ENCODE measurements at regions not wholly inside any gene's neighbourhood (a gene's known extent, or its start where the extent isn't known, plus 50 kb on each side); places are given as distances from the start of the nearest gene placed in this dataset.
A peak's percentile ranks its signal among the peaks of the same experiment; 100 is the strongest.

GRCh38 chr12:13692332-13692731 lies 289.1 kb downstream of the GRIN2B start:
- Histone ChIP-seq H3K79me1 (ENCODE audit: low read length) (no peaks in the 10 kb centered on the region), H3K79me2 (ENCODE audit: control insufficient read depth, insufficient read depth, low read length, poor library complexity) (no peaks in the 10 kb centered on the region), H3K27me3 (ENCODE audit: insufficient read depth, low read length) (no peaks in the 10 kb centered on the region), H3K14ac (ENCODE audit: low read length) (no peak overlapping the region), H3K27ac (ENCODE audit: low read depth, low read length) (no peak overlapping the region), H4K91ac (ENCODE audit: low read depth, low read length) (no peak overlapping the region), H2AFZ (ENCODE audit: insufficient read depth, low read length, poor library complexity) (no peak overlapping the region), H3K9me3 (ENCODE audit: insufficient read depth, low read depth, low read length) (no peaks in the 10 kb centered on the region), H2BK12ac (ENCODE audit: low read length) (no peak overlapping the region), H3K4me2 (ENCODE audit: low read length) (no peak overlapping the region), H2BK120ac (ENCODE audit: insufficient read depth, low read length, poor library complexity) (no peak overlapping the region), H2AK5ac (ENCODE audit: low read length) (no peak overlapping the region), H2BK5ac (ENCODE audit: low read depth, low read length, poor library complexity) (no peak overlapping the region), H3K4me3 (ENCODE audit: low read depth, low read length) (no peak overlapping the region), H3K9ac (ENCODE audit: low read length) (peak overlapping the region; percentile 79), H4K12ac (ENCODE audit: low read depth, low read length) (no peak overlapping the region), H3K4me1 (ENCODE audit: control insufficient read depth in 1 of 2, insufficient read depth in 2 of 2, low read length in 2 of 2) (no peaks in the 10 kb centered on the region), H3K36me3 (ENCODE audit: control insufficient read depth in 1 of 2, insufficient read depth in 2 of 2, low read length in 2 of 2) (no peaks in the 10 kb centered on the region), H3K4ac (ENCODE audit: low read depth, low read length) (no peak overlapping the region), H3K18ac (ENCODE audit: low read length) (no peak overlapping the region), H4K8ac (ENCODE audit: low read depth, low read length) (no peak overlapping the region), H3K23ac (ENCODE audit: low read length) (no peak overlapping the region)
- no peak for DNase-seq
- WGBS (ENCODE audit: extremely low coverage, insufficient coverage, insufficient read length): no CpG with 5 or more reads among the region's 4 CpGs

GRCh38 chr12:13691598-13691997 lies 289.8 kb downstream of the GRIN2B start:
- Histone ChIP-seq H3K14ac (ENCODE audit: low read length) (no peak overlapping the region), H2AFZ (ENCODE audit: insufficient read depth, low read length, poor library complexity) (no peak overlapping the region), H3K18ac (ENCODE audit: low read length) (no peak overlapping the region), H3K27ac (ENCODE audit: low read depth, low read length) (no peak overlapping the region), H3K79me1 (ENCODE audit: low read length) (no peaks in the 10 kb centered on the region), H3K4me2 (ENCODE audit: low read length) (no peak overlapping the region), H3K9ac (ENCODE audit: low read length) (no peak overlapping the region), H2BK120ac (ENCODE audit: insufficient read depth, low read length, poor library complexity) (no peak overlapping the region), H3K23ac (ENCODE audit: low read length) (no peak overlapping the region), H2AK5ac (ENCODE audit: low read length) (no peak overlapping the region), H3K9me3 (ENCODE audit: insufficient read depth, low read depth, low read length) (no peaks in the 10 kb centered on the region), H3K79me2 (ENCODE audit: control insufficient read depth, insufficient read depth, low read length, poor library complexity) (no peaks in the 10 kb centered on the region), H3K27me3 (ENCODE audit: insufficient read depth, low read length) (no peaks in the 10 kb centered on the region), H3K4ac (ENCODE audit: low read depth, low read length) (no peak overlapping the region), H4K91ac (ENCODE audit: low read depth, low read length) (no peak overlapping the region), H3K4me1 (ENCODE audit: control insufficient read depth in 1 of 2, insufficient read depth in 2 of 2, low read length in 2 of 2) (no peaks in the 10 kb centered on the region), H3K4me3 (ENCODE audit: low read depth, low read length) (no peak overlapping the region), H2BK5ac (ENCODE audit: low read depth, low read length, poor library complexity) (no peak overlapping the region), H2BK12ac (ENCODE audit: low read length) (no peak overlapping the region), H3K36me3 (ENCODE audit: control insufficient read depth in 1 of 2, insufficient read depth in 2 of 2, low read length in 2 of 2) (no peaks in the 10 kb centered on the region), H4K8ac (ENCODE audit: low read depth, low read length) (no peak overlapping the region), H4K12ac (ENCODE audit: low read depth, low read length) (no peak overlapping the region)
- WGBS (ENCODE audit: extremely low coverage, insufficient coverage, insufficient read length): no CpG with 5 or more reads among the region's 1 CpG
- no peak for DNase-seq

DNA sequence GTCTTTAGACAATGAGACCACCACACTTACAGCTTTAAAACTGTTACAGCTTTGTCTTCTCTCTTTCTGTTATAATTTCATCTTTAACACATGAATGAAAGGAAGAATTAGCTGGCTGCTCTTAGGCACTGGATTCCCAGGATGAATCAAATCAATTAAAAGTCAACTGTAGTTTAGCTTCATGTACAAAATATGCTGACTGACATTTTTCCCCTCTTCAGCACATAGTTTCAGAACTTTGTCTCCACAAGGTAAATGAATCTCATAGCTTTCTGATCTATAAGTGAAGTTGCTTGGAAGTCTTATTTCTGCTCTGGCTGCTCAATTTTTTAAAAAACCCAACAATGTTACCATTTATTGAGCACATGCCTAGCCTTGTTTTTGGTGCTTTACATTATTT lies 293.8 kb downstream of the GRIN2B start:
- Histone ChIP-seq H2AK5ac (ENCODE audit: low read length) (no peak overlapping the region), H2BK5ac (ENCODE audit: low read depth, low read length, poor library complexity) (no peak overlapping the region), H3K18ac (ENCODE audit: low read length) (no peak overlapping the region), H3K14ac (ENCODE audit: low read length) (no peak overlapping the region), H3K27me3 (ENCODE audit: insufficient read depth, low read length) (no peaks in the 10 kb centered on the region), H3K4me2 (ENCODE audit: low read length) (no peak overlapping the region), H3K23ac (ENCODE audit: low read length) (no peak overlapping the region), H2AFZ (ENCODE audit: insufficient read depth, low read length, poor library complexity) (no peak overlapping the region), H3K79me2 (ENCODE audit: control insufficient read depth, insufficient read depth, low read length, poor library complexity) (no peaks in the 10 kb centered on the region), H3K4me1 (ENCODE audit: control insufficient read depth in 1 of 2, insufficient read depth in 2 of 2, low read length in 2 of 2) (no peaks in the 10 kb centered on the region), H3K27ac (ENCODE audit: low read depth, low read length) (no peak overlapping the region), H3K9ac (ENCODE audit: low read length) (no peak overlapping the region), H4K8ac (ENCODE audit: low read depth, low read length) (no peak overlapping the region), H3K79me1 (ENCODE audit: low read length) (no peaks in the 10 kb centered on the region), H3K4me3 (ENCODE audit: low read depth, low read length) (no peak overlapping the region), H3K4ac (ENCODE audit: low read depth, low read length) (no peak overlapping the region), H2BK120ac (ENCODE audit: insufficient read depth, low read length, poor library complexity) (no peak overlapping the region), H4K91ac (ENCODE audit: low read depth, low read length) (no peak overlapping the region), H2BK12ac (ENCODE audit: low read length) (no peak overlapping the region), H4K12ac (ENCODE audit: low read depth, low read length) (no peak overlapping the region), H3K9me3 (ENCODE audit: insufficient read depth, low read depth, low read length) (no peaks in the 10 kb centered on the region), H3K36me3 (ENCODE audit: control insufficient read depth in 1 of 2, insufficient read depth in 2 of 2, low read length in 2 of 2) (no peaks in the 10 kb centered on the region)
- no peak for DNase-seq

DNA sequence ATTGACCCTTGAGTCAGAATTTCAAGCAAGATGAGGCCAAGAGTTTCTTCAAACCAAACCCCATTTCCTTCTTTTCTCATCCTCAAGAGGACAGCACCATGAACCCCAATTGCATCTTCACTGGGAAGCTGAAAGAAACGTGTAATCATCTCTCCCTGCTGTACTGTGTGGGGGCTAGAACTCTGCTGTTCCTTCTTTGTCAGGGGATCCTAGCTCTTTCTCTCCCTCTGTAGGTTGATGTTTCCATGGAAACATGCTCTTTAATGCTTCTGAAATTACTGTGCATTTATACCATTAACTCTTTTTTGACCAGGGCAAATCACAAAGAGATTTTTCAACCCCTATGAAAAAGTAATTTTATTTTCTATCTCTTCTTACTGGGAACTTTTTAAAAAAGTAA lies 295.1 kb downstream of the GRIN2B start:
- Histone ChIP-seq H3K79me1 (ENCODE audit: low read length) (no peaks in the 10 kb centered on the region), H3K23ac (ENCODE audit: low read length) (no peak overlapping the region), H3K9me3 (ENCODE audit: insufficient read depth, low read depth, low read length) (no peaks in the 10 kb centered on the region), H3K27ac (ENCODE audit: low read depth, low read length) (no peak overlapping the region), H3K4me1 (ENCODE audit: control insufficient read depth in 1 of 2, insufficient read depth in 2 of 2, low read length in 2 of 2) (no peaks in the 10 kb centered on the region), H3K27me3 (ENCODE audit: insufficient read depth, low read length) (no peaks in the 10 kb centered on the region), H4K8ac (ENCODE audit: low read depth, low read length) (no peak overlapping the region), H3K4me3 (ENCODE audit: low read depth, low read length) (no peak overlapping the region), H2BK12ac (ENCODE audit: low read length) (no peak overlapping the region), H3K4me2 (ENCODE audit: low read length) (no peak overlapping the region), H4K91ac (ENCODE audit: low read depth, low read length) (no peak overlapping the region), H3K36me3 (ENCODE audit: control insufficient read depth in 1 of 2, insufficient read depth in 2 of 2, low read length in 2 of 2) (no peaks in the 10 kb centered on the region), H2BK120ac (ENCODE audit: insufficient read depth, low read length, poor library complexity) (no peak overlapping the region), H2BK5ac (ENCODE audit: low read depth, low read length, poor library complexity) (no peak overlapping the region), H4K12ac (ENCODE audit: low read depth, low read length) (no peak overlapping the region), H2AFZ (ENCODE audit: insufficient read depth, low read length, poor library complexity) (no peak overlapping the region), H2AK5ac (ENCODE audit: low read length) (no peak overlapping the region), H3K14ac (ENCODE audit: low read length) (no peak overlapping the region), H3K4ac (ENCODE audit: low read depth, low read length) (no peak overlapping the region), H3K9ac (ENCODE audit: low read length) (no peak overlapping the region), H3K79me2 (ENCODE audit: control insufficient read depth, insufficient read depth, low read length, poor library complexity) (no peaks in the 10 kb centered on the region), H3K18ac (ENCODE audit: low read length) (no peak overlapping the region)
- no CpG with 5 or more reads among the region's 1 CpG for WGBS (ENCODE audit: extremely low coverage, insufficient coverage, insufficient read length)
- DNase-seq: no peak

GRCh38 chr12:13680916-13681315 lies 300.5 kb downstream of the GRIN2B start:
- no CpG with 5 or more reads among the region's 4 CpGs for WGBS (ENCODE audit: extremely low coverage, insufficient coverage, insufficient read length)
- H4K8ac ChIP-seq (ENCODE audit: low read depth, low read length): no peak overlapping the region
- no peak overlapping the region for H2AK5ac ChIP-seq (ENCODE audit: low read length)
- H3K36me3 ChIP-seq (ENCODE audit: control insufficient read depth in 1 of 2, insufficient read depth in 2 of 2, low read length in 2 of 2): no peaks in the 10 kb centered on the region
- no peak for DNase-seq
- H3K79me2 ChIP-seq (ENCODE audit: control insufficient read depth, insufficient read depth, low read length, poor library complexity): no peaks in the 10 kb centered on the region
- H3K27me3 ChIP-seq (ENCODE audit: insufficient read depth, low read length): no peaks in the 10 kb centered on the region
- no peak overlapping the region for H3K14ac ChIP-seq (ENCODE audit: low read length)
- H3K23ac ChIP-seq (ENCODE audit: low read length): no peak overlapping the region
- H3K4me1 ChIP-seq (ENCODE audit: control insufficient read depth in 1 of 2, insufficient read depth in 2 of 2, low read length in 2 of 2): no peaks in the 10 kb centered on the region
- H2BK12ac ChIP-seq (ENCODE audit: low read length): no peak overlapping the region
- no peak overlapping the region for H2BK5ac ChIP-seq (ENCODE audit: low read depth, low read length, poor library complexity)
- no peak overlapping the region for H3K27ac ChIP-seq (ENCODE audit: low read depth, low read length)
- H4K91ac ChIP-seq (ENCODE audit: low read depth, low read length): no peak overlapping the region
- H3K9ac ChIP-seq (ENCODE audit: low read length): peak overlapping the region; percentile 22
- no peaks in the 10 kb centered on the region for H3K9me3 ChIP-seq (ENCODE audit: insufficient read depth, low read depth, low read length)
- H3K4me2 ChIP-seq (ENCODE audit: low read length): no peak overlapping the region
- H2AFZ ChIP-seq (ENCODE audit: insufficient read depth, low read length, poor library complexity): no peak overlapping the region
- H3K4me3 ChIP-seq (ENCODE audit: low read depth, low read length): no peak overlapping the region
- no peaks in the 10 kb centered on the region for H3K79me1 ChIP-seq (ENCODE audit: low read length)
- no peak overlapping the region for H4K12ac ChIP-seq (ENCODE audit: low read depth, low read length)
- no peak overlapping the region for H3K18ac ChIP-seq (ENCODE audit: low read length)
- H2BK120ac ChIP-seq (ENCODE audit: insufficient read depth, low read length, poor library complexity): no peak overlapping the region
- H3K4ac ChIP-seq (ENCODE audit: low read depth, low read length): no peak overlapping the region
